ENCODE measurements at regions not wholly inside any gene's neighbourhood (a gene's known extent, or its start where the extent isn't known, plus 50 kb on each side); places are given as distances from the start of the nearest gene placed in this dataset.

DNA sequence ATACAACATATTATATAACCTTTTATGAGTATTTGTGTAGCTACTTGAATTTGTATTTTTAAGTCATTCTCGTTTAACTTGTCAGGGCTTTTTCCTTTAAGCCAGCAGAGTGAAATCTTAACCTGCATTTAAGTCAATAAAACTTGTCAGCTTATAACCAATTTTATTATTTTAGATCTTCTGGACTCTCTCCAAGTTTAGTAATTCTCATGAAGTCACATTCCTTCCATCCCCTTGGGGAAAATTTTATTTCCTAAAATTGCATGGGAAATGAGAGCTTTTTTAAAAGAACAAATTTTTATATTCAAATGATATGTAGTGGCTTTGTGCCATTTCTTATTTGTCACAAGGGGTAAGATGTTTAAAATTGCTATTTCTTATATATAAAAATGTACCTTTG is 74.0 kb downstream of the SEPTIN7 start:
- Histone ChIP-seq H2BK12ac (ENCODE audit: insufficient read length, low read depth, low read length) (no peak overlapping the region), H2AFZ (ENCODE audit: low read length) (no peak overlapping the region), H4K8ac (replicated peaks; ENCODE audit: insufficient read length, low read depth, low read length) (no peak overlapping the region), H2BK120ac (ENCODE audit: low read depth, low read length, poor library complexity, severe bottlenecking) (no peak overlapping the region), H3K4me2 (ENCODE audit: insufficient read depth, insufficient read length, low read length) (no peak overlapping the region), H3K18ac (ENCODE audit: insufficient read length, low read depth, low read length) (no peak overlapping the region), H3K79me1 (ENCODE audit: insufficient read depth, low read depth, low read length, poor library complexity, severe bottlenecking) (no peaks in the 10 kb centered on the region), H2BK20ac (ENCODE audit: low read depth, low read length, poor library complexity, severe bottlenecking) (no peak overlapping the region), H2AK5ac (ENCODE audit: insufficient read length, low read length) (no peak overlapping the region), H3K14ac (ENCODE audit: insufficient read depth, low read length) (no peak overlapping the region), H4K91ac (ENCODE audit: insufficient read length, low read depth, low read length) (no peak overlapping the region), H3K23me2 (ENCODE audit: insufficient read length, low read depth, low read length, poor library complexity, severe bottlenecking) (no peaks in the 10 kb centered on the region), H3K56ac (ENCODE audit: insufficient read length, low read depth, low read length) (no peak overlapping the region), H4K5ac (ENCODE audit: insufficient read length, low read depth, low read length) (no peak overlapping the region), H3K23ac (ENCODE audit: insufficient read length, low read depth, low read length) (no peak overlapping the region), H3T11ph (ENCODE audit: low read length) (no peak overlapping the region), H3K79me2 (ENCODE audit: insufficient read depth, low read length) (no peaks in the 10 kb centered on the region), H3K27me3 (ENCODE audit: insufficient read depth, low read length) (no peaks in the 10 kb centered on the region), H2BK5ac (ENCODE audit: insufficient read length, low read length) (no peak overlapping the region), H2BK15ac (ENCODE audit: low read depth, low read length) (no peak overlapping the region), H3K9me3 (ENCODE audit: control insufficient read depth, low read depth, low read length) (no peaks in the 10 kb centered on the region), H3K4me1 (ENCODE audit: insufficient read depth, low read length) (no peaks in the 10 kb centered on the region; the same call in 1 of the 2 replicates), H3K27ac (ENCODE audit: insufficient read length, low read depth, low read length) (no peak overlapping the region), H4K20me1 (ENCODE audit: control insufficient read depth, insufficient read depth, insufficient read length) (no peaks in the 10 kb centered on the region), H3K9ac (ENCODE audit: extremely low read depth, insufficient read length, low read length) (no peak overlapping the region), H3K4ac (ENCODE audit: low read depth, low read length) (no peak overlapping the region)
- Mint-ChIP-seq H3K27me3 (ENCODE audit: low read depth) (no peaks in the 10 kb centered on the region), H3K4me3 (no peak overlapping the region), H3K4me1 (peaks cover 5 to 10% of the 10 kb centered on the region in 2 experiments; a peak in 3 of 4 replicates), H3K36me3 (ENCODE audit: insufficient read depth in 1 of 3, low read depth in 3 of 3) (peaks cover 0 to 13% (median 4%) of the 10 kb centered on the region in 3 experiments; a peak in 2 of 7 replicates), H3K27ac (no peak overlapping the region), H3K9me3 (no peaks in the 10 kb centered on the region)
- no CpG with 5 or more reads among the region's 1 CpG for WGBS (ENCODE audit: extremely low coverage, insufficient read length, low lambda C conversion rate)
- no peak for TF ChIP-seq CTCF (conservative IDR thresholded peaks at IDR 0.05)
- DNase-seq, result no peak
